Inflammatory macrophage treated with lipopolysaccharide for 1 hour (primary cell): ENCODE measurements at regions not wholly inside any gene's neighbourhood (a gene's known extent, or its start where the extent isn't known, plus 50 kb on each side); places are given as distances from the start of the nearest gene placed in this dataset.

Experiments
- DNase-seq, 2 donors: peaks; one replicate each; pipeline ENCODE4 v3.0.0-alpha.2; 2020 to 2022

DNA sequence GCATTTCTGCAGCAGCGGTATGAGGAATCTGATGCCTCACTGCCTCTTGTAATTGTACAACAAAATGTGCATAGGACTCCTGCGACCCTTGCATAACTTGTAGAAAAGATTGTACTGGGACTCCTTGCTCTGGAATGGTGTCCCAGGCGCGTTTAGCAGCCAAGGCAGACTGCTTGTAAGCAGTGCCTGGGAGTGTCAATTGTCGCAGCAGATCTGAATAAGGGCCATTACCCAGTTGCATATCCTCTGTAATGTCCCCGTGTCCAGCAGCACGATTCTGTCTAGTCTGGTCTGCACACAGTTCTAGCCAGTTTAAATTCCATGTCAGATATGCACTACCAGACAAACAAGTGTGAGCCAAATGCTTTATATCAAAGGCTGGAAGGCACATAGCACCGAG lies 70.7 kb upstream of the BTN3A2 start:
- DNase-seq = no peak

DNA sequence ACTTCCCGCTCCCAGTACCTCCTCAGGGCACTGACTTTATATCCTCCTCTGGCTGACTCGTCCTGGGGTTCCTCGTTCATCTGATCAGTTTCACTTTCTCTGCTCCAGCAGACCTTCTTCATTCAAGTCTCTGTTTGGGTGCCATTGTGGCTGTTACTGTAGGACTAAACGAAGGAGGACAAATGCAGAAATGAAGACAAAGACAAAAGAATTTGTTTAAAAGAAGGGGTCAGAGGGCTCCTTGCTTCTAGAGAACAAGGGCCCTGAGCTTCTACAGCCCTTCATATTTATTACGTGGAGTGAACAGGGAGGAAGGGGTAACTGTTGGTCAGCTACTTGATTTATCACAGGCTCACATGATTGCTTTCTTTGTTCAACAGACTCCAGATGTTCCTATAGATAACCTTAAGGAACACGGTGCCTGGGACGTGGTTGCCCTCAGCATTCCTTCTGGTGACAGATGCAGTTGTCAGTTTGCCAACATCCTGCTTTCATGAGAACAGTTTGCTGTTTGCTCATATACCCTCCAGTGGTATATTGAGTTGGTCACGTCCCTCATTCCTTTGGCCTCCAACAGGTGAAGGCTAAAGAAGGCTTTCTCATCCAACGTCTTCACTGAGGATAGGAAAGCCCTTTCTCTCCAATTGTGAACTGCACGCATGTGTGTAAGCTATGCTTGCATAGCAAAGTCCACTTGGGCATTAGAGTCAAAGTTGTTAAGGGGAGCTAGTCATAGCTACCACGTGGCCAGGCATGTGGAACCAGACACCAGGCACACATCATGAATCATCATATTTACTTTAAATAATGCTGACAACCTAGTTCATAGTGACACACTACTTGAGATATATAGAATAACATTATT lies 69.1 kb upstream of the BTN3A2 start:
- DNase-seq = peak; percentile 57 to 59

DNA sequence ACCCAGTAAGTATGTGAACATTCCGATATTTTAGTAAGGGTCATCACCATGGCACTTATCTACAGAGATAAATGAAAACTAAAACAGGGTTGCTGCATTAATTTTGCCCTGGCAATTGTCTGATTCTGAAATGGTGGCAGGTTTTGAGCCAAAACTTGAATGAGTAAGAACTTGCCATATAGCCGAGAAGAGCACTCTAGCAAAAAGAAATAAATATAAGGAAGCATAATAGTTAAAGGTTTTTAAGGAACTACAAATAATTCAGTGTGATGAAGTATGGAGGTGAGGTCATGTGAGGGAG lies 68.5 kb upstream of the BTN3A2 start:
- no peak for DNase-seq

DNA sequence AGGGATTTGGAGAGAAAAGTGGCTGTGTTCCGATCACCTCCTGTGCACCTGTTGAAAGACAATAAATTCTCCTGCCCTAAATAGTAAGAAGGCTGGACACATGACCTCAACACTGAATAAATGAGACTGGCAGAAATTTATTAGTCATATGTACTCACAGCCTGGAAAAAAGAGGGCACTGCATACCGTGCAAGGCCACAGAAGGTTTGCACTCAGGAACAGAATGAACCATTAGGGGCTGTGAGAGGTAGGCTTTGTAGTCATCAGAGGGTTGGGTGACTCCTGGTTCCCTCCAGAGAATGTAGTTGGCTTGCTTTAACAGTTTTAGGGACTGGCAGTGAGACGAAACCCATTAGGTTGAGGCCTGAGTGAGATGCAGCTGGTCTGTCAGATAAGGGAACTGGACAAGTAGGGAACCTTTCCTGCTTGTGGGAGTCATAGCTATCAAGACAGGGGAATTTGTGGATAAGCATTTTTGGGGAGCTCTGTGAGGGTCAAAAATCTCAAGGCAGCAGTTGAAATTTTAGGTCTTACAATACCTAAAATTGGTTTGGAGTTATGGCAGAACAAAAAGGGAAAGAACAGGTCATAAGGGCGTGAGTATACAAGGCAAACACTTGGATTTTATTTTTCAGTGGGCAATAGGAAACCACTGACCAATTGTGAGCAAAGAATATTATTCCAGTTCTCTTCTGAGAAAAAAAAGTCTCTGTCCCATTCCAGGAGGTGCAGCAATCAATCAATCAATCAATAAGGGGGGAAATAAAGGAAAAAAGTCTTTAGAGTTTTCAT lies 67.9 kb upstream of the BTN3A2 start:
- no peak for DNase-seq

DNA sequence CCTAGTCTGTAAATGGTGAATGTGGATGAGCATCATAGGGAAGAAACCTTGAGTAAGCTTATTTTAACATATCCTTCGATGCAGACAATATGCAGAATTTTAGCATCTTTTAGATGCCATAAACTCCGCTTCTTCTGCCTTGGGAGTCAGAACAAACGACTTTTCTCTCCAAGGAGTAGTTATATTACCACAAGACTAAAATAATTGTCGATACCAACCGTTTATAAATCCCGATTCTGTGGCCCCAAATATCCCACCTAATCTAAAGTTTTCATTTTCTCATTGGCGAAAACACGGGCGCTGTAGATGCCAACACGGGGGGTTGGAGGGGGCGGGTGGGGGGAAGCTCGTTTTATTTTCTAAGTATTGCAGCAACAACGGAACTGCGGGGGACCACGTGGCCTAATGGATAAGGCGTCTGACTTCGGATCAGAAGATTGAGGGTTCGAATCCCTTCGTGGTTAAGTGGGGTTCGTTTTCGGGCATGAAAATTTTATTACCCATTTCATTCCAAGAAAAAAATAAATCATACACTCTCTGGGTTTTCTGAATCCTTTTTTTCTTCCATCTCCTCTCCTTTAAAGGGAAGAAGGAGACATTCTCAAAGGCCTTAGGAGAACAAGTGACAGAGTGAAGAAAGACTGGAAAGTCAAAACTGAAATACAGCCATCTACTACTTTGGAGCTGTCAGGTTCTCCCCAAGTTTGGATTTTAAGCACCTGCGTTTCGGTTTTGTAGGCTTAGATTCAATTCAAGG lies 65.5 kb upstream of the BTN3A2 start:
- DNase-seq = no peak

DNA sequence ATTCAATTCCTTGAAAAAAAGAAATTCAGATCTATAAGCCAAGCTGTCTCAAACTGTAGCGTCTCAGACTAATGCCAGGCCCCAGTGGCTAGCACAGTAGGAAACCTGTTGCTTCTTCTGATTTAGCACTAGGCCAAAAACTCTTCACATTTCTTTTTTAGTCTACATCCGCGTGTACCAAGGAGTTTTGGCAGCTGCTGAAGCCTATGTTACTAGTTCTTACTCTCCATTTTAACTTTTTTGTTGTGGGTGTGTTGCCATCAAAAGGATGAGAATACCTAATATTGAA lies 65.0 kb upstream of the BTN3A2 start:
- DNase-seq = no peak

DNA sequence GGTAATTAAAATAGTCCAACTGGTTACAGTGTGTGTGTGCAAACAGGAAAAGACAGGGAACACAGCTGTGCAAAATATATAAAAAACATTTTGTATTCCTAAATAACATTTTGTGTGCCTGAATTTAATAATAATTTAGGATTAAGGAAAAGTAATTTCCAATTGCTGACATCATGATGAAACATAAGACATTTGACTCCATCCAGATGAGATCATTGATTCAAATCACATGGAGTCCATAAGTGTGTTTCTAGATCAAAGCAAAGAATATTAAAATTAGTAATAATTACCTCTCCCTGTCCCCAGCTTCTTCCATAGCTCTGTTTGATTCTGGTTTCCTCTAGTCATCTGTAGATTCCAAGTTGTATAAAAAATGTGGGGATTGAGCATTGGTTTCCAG lies 64.6 kb upstream of the BTN3A2 start:
- no peak for DNase-seq

DNA sequence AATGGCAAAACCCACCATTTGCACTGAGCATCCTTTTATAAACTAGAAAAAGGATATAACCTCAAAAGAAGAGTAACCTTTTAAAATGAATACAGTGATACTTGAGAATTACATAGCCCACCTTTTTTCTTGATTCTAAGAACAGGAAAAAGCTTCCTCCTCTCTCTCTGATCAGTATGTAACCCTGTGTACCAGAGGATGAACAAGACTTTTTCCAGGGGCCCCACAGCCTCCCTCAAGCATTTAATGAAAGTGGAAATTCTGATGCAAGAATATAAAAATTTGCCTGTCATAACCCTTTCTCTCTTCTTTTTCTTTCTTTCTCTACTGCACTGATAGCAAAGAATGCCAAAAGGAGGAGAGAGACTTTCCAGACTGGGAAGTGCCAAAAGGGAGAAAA lies 64.2 kb upstream of the BTN3A2 start:
- DNase-seq = no peak

DNA sequence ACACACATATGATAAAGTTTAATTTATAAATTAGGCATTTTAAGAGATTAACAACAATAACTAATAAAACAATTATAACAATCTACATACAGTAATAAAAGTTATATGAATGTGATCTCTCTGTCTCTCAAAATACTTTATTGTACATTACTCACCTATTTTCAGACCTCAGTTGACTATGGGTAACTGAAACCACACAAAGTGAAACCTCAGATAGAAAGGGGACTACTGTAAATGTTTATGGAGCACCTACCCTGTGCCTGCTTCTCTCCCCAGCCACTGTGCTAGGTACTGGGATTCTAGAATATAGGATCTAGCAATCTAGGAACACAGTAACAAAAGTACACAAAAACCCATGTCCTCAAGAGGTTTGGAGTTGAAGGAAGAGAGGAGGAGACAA lies 63.4 kb upstream of the BTN3A2 start:
- no peak for DNase-seq

DNA sequence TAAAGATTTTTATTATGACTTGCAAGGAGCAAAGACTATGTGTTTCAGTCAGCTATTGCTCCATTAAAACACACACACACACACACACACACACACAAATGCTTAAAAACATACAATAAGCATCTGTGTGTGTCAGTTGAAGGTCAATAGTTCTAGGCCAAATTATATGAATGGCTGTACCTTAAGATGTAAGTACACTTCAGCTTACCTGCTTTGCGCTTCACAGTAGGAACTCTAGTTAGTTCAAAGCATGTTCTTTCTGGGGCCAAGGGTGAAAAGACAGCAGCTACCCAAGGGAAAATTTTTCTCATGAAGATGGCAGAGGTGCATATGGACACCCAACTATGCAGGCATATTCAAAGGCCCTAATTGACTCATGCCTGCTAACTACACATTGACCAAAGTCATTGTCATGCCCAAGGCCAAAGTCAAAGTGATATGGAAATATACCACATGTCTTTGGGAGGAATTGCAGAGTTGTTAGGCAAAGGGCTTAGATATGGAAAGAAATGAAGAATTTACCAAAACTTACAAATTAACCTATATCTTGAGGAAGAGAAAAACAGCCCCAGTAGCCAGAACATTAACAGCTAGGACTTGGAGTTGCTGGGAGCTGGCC lies 61.9 kb upstream of the BTN3A2 start:
- no peak for DNase-seq

DNA sequence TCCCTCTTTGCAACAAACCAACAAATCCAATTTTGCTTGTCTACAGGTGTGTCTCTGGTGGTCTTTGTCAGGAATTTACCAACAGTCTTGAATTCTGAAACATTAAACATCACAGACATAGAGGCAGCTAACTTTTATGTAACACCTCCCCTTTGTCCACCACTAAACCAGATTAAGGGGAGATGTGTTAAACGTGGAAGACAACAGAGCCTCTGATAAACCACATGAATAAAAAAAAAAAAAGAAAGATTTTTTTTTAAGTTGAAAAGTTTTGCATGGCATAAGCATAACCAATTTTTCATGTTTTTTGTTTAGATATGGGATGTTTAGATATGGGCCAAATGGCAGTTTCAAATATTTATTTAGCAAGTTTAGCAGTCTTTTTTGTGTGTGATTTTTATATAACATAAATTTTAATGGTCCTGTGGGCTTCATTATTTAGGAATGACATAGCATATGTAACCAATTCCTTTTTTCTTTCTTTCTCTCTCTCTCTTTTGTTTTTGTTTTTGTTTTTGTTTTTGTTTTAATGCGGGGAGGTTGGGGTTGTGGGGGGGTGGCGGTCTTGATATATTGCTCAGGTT lies 60.7 kb upstream of the BTN3A2 start:
- no peak for DNase-seq

DNA sequence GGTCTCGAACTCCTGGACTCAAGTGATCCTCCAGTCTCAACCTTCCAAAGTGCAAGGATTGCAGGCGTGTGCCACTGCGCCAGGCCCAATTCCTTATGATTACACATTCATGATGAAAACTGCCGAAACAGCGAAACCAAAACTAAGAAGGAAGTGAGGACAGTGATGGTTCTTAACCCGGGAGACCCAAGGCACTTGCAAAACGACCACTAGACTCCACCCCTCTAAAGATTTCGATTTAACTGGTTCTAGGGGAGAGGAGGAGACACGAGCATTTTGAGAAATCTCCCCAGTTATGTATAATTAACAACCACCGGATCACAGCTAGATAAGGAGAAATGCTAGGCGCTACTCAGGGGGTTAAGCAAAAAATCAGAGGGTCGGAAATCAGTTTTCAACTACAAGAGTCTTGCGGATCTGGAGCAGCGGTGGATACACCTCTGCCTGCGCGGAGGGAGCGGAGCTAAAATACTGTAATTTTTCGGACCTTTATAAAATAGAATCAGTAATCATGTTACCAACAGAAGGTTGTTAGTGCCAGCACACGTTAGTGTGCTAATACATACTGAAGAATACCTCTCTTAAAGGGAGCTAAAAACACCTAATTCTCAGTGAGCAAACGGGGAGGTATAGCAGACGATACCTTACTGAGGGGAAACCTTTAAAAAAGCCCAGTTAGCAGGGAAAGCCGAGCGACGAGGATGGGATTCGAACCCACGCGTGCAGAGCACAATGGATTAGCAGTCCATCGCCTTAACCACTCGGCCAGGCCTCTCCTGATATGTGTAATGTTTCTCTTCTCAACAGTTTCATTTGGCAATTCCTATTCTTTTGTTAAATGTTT lies 60.0 kb upstream of the BTN3A2 start:
- DNase-seq = peak; percentile 92

DNA sequence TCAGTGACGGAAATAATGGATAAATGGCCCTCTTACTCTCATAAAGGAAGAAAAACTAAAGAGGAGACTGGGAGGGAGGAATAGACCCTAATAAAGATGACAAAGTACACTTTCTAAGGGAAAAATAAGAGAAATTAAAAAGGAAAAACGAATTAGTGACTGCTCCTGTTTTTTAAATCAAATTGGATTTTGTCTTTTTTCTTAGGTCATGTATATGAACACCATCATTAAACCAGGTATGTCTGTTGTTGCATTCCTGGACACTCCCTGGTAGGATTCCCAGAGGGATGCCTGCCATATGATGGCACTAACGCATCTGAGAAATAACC lies 59.4 kb upstream of the BTN3A2 start:
- no peak for DNase-seq

DNA sequence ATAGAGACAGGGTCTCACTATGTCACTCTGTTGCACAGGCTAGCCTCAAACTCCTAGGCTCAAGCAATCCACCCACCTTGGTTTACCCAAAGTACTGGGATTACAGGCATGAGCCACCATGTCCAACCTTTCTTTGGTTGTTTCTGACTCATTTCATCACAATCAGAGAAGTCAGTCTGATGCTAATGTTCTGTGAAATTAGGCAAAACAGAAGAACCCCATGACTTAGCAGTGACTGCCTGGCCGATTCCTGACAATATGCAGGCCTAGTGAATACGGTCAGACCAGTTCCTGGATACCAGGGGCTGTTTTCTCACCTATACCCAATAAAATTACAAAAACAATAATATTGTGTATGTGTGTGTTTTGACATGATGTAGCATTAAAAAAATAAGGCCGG lies 58.8 kb upstream of the BTN3A2 start:
- no peak for DNase-seq

DNA sequence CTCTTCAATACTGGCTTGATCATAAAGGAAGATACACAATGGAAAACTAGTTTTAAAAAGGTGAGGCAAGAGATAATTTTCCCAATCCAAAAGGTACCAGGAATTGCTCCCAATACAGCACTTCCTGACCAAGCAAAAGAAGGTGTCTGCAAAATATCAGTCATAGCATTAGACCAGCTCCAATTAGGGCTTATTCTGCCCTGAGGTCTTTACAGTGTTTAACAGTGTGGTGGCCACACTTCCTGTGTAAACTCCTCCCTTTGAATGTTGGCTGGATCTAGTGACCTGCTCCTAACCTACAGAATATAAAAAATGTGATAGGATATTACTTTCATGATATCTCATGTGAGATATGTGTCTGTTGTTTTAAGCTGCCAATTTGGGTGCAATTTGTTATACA lies 57.1 kb upstream of the BTN3A2 start:
- DNase-seq = no peak

DNA sequence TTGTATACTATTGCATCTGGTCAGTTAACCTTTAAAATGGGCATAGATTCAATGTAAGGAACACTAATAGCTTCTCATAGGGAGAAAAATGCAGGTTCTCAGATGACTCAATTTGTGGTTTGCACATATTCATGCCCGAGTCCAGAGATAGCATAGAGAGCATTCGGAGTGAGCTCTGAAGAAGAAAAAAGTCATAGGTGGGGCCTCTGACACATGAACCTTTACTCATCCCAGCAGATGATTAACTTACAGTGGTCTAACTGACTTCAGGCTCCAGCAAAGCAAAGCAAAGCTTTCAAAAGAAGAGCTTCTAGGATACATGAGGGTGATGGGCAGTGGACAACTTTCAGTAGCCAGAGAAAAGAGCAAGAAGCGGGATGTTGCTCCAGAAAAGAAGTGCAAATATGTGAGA lies 55.3 kb upstream of the BTN3A2 start:
- DNase-seq = no peak

DNA sequence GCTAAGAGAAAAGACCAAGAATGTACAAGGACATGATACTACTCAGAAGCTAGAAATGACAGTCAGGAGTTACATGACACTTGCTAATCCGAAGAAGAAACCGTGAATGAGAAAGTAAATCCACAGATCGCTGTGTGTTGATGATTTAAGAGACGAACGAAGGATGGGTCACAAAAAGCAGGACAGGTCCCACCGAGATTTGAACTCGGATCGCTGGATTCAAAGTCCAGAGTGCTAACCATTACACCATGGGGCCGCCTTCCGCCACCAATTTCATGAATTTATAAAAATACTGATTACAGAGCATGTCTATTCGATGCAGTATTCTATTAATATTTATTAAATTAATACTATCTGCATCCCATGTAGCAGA lies 54.0 kb upstream of the BTN3A2 start:
- DNase-seq = peak; percentile 25 to 72

DNA sequence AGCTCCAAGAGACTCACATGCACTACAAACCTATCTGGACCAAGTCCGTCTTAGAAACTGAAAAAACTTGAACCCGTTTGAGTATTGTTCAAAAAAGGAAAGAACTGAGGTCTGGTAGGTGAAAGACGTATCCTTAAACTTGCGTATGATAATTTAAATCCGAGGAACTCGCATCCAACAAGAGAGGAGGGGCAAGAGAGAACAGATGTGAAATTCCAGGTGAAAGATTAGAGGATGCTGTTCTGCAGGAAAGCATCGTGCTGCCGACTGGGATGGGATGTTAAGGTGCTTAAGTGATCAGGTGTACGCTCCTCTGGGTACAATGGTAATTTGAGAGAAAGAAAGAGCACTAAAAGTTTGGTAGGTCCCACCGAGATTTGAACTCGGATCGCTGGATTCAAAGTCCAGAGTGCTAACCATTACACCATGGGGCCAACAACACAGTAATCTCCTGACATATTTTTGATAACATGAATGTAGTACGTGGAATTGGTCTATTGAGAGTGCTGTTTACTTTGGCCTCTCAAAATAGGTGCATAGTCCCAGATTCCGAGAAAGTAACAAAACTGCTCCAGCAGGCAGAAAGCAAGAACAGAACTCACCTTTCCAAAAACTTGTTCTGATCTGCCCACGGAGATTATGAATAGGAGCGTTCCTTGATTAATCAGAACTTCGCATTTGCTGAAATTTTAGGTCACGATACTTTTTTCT lies 53.5 kb upstream of the BTN3A2 start:
- peak; percentile 49 to 86 for DNase-seq

DNA sequence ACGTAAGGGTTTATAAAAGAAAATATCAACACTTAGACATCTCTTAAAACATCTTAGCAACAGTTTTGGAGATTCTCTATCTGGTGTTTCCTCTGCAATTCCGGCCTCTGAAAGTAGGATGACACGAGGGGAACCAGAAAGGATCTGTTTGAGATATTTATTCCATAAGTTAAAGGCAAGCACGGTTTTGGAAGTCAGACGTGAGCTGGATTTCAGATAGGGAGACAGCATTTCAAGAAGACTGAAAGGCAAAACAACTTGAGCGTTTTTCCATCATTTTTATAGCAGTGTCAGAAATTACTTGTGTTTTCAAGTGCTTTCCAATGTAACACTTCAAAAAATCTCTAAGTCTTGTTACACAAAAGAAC lies 52.9 kb upstream of the BTN3A2 start:
- DNase-seq = no peak

DNA sequence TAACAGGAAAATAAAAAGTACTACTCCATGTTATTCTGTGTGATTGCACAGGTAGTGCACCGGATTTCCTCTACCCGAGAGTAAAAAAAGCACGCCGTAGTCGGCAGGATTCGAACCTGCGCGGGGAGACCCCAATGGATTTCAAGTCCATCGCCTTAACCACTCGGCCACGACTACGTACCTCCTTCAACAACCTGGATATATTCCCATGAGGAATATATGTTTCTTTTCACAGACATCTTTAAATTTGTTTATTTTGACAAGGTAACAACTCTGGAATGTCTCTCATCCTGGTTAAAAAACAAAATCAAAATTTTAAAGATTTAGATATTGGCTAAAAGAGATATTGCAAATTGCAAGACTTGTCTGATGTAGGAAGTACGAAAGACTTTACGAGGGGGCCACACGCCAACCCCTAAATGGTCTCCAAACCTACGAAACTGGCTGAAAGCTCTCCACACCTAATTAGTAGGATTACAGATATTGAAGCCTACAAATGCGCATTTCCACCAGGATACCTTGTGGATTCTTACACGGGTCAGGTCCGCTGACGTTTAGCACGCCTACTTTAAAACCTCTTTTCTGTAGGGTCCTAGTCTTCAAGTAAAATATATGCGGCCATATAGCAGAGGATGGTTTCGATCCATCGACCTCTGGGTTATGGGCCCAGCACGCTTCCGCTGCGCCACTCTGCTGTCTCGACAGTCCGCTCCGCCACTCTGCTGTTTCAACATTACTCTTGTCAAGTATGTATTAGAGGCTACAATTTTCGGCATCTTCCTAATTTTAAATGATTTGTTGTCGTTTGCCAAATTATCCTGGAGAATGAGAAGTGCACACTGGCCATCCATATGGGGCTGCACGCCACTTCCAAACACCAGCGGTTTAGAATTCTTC lies 52.2 kb upstream of the BTN3A2 start:
- peak; percentile 73 to 87 for DNase-seq
